CD4-positive, CD25-positive, alpha-beta regulatory T cell (primary cell): ENCODE measurements at regions not wholly inside any gene's neighbourhood (a gene's known extent, or its start where the extent isn't known, plus 50 kb on each side); places are given as distances from the start of the nearest gene placed in this dataset.

Experiments used
- ATAC-seq, 2 donors: fragments of 150-1000 bp; cut with Tn5 transposase; one replicate each; pipeline ENCODE4 v1.10.0; 2021; ENCODE audit warnings: low read depth in 2 of 2, moderate number of reproducible peaks in 2 of 2, moderate library complexity in 1 of 2
- DNase-seq, 3 donors: peaks; one replicate each; pipeline versions ENCODE4 v3.0.0 to v3.0.0-alpha.2; 2012 to 2022; ENCODE audit warnings: mixed read lengths in 1 of 3
- H3K27ac ChIP-seq: one replicate; pipeline ENCODE4 v1.7.0; 2013; ENCODE audit warnings: mild to moderate bottlenecking, low read length; ENCODE audit not compliant: insufficient read depth, poor library complexity, severe bottlenecking
- H3K27me3 ChIP-seq: one replicate; pipeline ENCODE4 v1.7.0; 2013; ENCODE audit warnings: low read length; ENCODE audit not compliant: control insufficient read depth, insufficient read depth
- H3K36me3 ChIP-seq: one replicate; pipeline ENCODE4 v1.7.0; 2013; ENCODE audit warnings: mild to moderate bottlenecking, low read length, moderate library complexity; ENCODE audit not compliant: control insufficient read depth, insufficient read depth
- H3K4me1 ChIP-seq: 2 replicates; pipeline ENCODE4 v1.7.0; 2013; ENCODE audit warnings: mild to moderate bottlenecking, low read length; ENCODE audit not compliant: insufficient read depth, control insufficient read depth, poor library complexity, severe bottlenecking
- H3K4me3 ChIP-seq: one replicate; pipeline ENCODE4 v1.7.0; 2013; ENCODE audit warnings: low read depth, mild to moderate bottlenecking, low read length, moderate library complexity
- H3K9me3 ChIP-seq, 2 experiments: 1 replicate in 1 of 2; 2 replicates in 1 of 2; pipeline ENCODE4 v1.7.0; 2013; ENCODE audit warnings: low read length in 2 of 2, mild to moderate bottlenecking in 1 of 2, moderate library complexity in 1 of 2; ENCODE audit not compliant: control insufficient read depth in 2 of 2
- H3K27ac Mint-ChIP-seq, 3 donors: one replicate each; pipeline ENCODE4 v1.8.0; 2020 to 2022; ENCODE audit warnings: mild to moderate bottlenecking in 3 of 3, mixed read lengths in 3 of 3, moderate library complexity in 2 of 3
- H3K27me3 Mint-ChIP-seq: one replicate; pipeline ENCODE4 v1.8.0; 2022; ENCODE audit warnings: mild to moderate bottlenecking, mixed read lengths
- H3K36me3 Mint-ChIP-seq: one replicate; pipeline ENCODE4 v1.8.0; 2020; ENCODE audit warnings: mixed read lengths
- H3K4me1 Mint-ChIP-seq, 4 donors: one replicate each; pipeline ENCODE4 v1.8.0; 2020 to 2022; ENCODE audit warnings: mixed read lengths in 4 of 4, mild to moderate bottlenecking in 1 of 4
- H3K4me3 Mint-ChIP-seq, 4 donors: one replicate each; pipeline ENCODE4 v1.8.0; 2020 to 2022; ENCODE audit warnings: mild to moderate bottlenecking in 4 of 4, mixed read lengths in 4 of 4, moderate library complexity in 3 of 4
- H3K9me3 Mint-ChIP-seq, 7 donors: one replicate each; pipeline ENCODE4 v1.8.0; 2020 to 2022; ENCODE audit warnings: mixed read lengths in 7 of 7, mild to moderate bottlenecking in 3 of 7, moderate library complexity in 2 of 7

GRCh38 chr1:188371295-188371806 is 1542.6 kb downstream of the PLA2G4A start:
- peaks cover 3 to 12% (median 5%) of the 10 kb centered on the region in 7 donors for H3K9me3 Mint-ChIP-seq
- DNase-seq (no peak), ATAC-seq (no peak)
- H3K27ac ChIP-seq, result no peak overlapping the region
- no peaks in the 10 kb centered on the region for H3K4me1 Mint-ChIP-seq
- no peak overlapping the region for H3K4me3 ChIP-seq
- H3K4me3 Mint-ChIP-seq, result no peak overlapping the region
- no peaks in the 10 kb centered on the region for H3K27me3 Mint-ChIP-seq
- no peak overlapping the region for H3K27ac Mint-ChIP-seq
- H3K4me1 ChIP-seq, result no peaks in the 10 kb centered on the region
- no peaks in the 10 kb centered on the region for H3K9me3 ChIP-seq
- H3K27me3 ChIP-seq, result no peaks in the 10 kb centered on the region
- H3K36me3 Mint-ChIP-seq, result no peaks in the 10 kb centered on the region
- H3K36me3 ChIP-seq, result no peaks in the 10 kb centered on the region

GRCh38 chr1:188372821-188373220 is 1544.1 kb downstream of the PLA2G4A start:
- DNase-seq (no peak), ATAC-seq (no peak)
- H3K36me3 ChIP-seq, result no peaks in the 10 kb centered on the region
- no peaks in the 10 kb centered on the region for H3K4me1 Mint-ChIP-seq
- no peaks in the 10 kb centered on the region for H3K27me3 ChIP-seq
- H3K4me3 ChIP-seq, result no peak overlapping the region
- no peaks in the 10 kb centered on the region for H3K27me3 Mint-ChIP-seq
- no peaks in the 10 kb centered on the region for H3K9me3 ChIP-seq
- H3K27ac Mint-ChIP-seq, result no peak overlapping the region
- H3K4me1 ChIP-seq, result no peaks in the 10 kb centered on the region
- H3K36me3 Mint-ChIP-seq, result no peaks in the 10 kb centered on the region
- no peak overlapping the region for H3K27ac ChIP-seq
- H3K4me3 Mint-ChIP-seq, result no peak overlapping the region
- H3K9me3 Mint-ChIP-seq, result peaks cover 4 to 12% (median 7%) of the 10 kb centered on the region in 7 donors

DNA sequence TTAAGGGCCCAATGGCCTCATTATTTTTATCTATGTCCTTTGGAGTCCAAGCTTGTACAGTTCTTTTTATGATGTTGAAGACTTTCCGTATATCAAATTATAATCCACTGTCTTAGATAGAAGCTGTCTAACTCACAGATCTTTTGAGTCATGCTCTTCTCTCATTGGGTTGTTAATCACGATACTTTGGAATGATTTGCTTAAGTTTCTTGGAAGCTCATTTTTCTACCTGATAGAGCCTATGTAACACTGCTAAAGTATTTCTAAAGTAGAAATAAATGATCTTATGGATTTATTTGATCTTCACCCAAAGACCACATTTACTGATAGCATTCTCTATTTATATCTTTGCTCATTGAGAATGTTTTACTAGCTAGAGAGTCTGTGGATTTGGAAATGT is 1554.1 kb downstream of the PLA2G4A start:
- no peak overlapping the region for H3K4me3 ChIP-seq
- H3K27ac Mint-ChIP-seq, result no peak overlapping the region
- H3K4me1 Mint-ChIP-seq, result no peaks in the 10 kb centered on the region
- no peak overlapping the region for H3K27ac ChIP-seq
- H3K27me3 ChIP-seq, result no peaks in the 10 kb centered on the region
- H3K9me3 ChIP-seq, result no peaks in the 10 kb centered on the region
- H3K27me3 Mint-ChIP-seq, result no peaks in the 10 kb centered on the region
- H3K36me3 Mint-ChIP-seq, result no peaks in the 10 kb centered on the region
- ATAC-seq, result no peak
- H3K9me3 Mint-ChIP-seq, result peaks cover 0 to 27% (median 2%) of the 10 kb centered on the region in 7 donors
- DNase-seq, result no peak
- H3K4me3 Mint-ChIP-seq, result no peak overlapping the region
- no peaks in the 10 kb centered on the region for H3K36me3 ChIP-seq
- H3K4me1 ChIP-seq, result no peaks in the 10 kb centered on the region

GRCh38 chr1:188386161-188386560 is 1557.4 kb downstream of the PLA2G4A start:
- no peaks in the 10 kb centered on the region for H3K9me3 ChIP-seq
- H3K27ac ChIP-seq, result no peak overlapping the region
- H3K4me3 ChIP-seq, result no peak overlapping the region
- Mint-ChIP-seq H3K27me3 (no peaks in the 10 kb centered on the region), H3K4me1 (no peaks in the 10 kb centered on the region), H3K36me3 (no peaks in the 10 kb centered on the region), H3K27ac (no peak overlapping the region), H3K9me3 (peaks cover 1 to 15% (median 5%) of the 10 kb centered on the region in 7 donors), H3K4me3 (no peak overlapping the region)
- no peaks in the 10 kb centered on the region for H3K4me1 ChIP-seq
- H3K27me3 ChIP-seq, result no peaks in the 10 kb centered on the region
- ATAC-seq (no peak), DNase-seq (no peak)
- H3K36me3 ChIP-seq, result no peaks in the 10 kb centered on the region

DNA sequence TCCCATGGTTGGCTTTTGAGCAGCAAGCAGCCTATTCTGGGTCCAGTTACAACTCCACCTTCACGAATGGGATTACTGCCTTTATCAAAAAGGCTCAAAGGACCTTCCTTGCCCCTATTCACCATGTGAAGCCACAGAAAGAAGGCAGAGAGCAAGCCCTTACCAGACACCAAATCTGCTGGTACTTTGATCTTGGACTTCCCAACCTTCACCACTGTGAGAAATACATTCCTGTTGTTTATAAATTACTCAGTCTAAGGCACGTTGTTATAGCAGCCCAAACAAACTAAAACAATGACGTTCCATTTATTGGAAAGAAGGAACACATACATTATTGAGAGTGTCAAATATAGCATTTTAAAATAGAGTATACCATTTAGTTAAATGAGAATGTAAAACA is 1557.9 kb downstream of the PLA2G4A start:
- Mint-ChIP-seq H3K27ac (no peak overlapping the region), H3K4me3 (no peak overlapping the region), H3K4me1 (no peaks in the 10 kb centered on the region), H3K27me3 (no peaks in the 10 kb centered on the region), H3K36me3 (no peaks in the 10 kb centered on the region), H3K9me3 (peaks cover 3 to 17% (median 6%) of the 10 kb centered on the region in 7 donors)
- H3K4me1 ChIP-seq, result no peaks in the 10 kb centered on the region
- no peak overlapping the region for H3K4me3 ChIP-seq
- no peak for ATAC-seq
- DNase-seq, result no peak
- H3K9me3 ChIP-seq, result no peaks in the 10 kb centered on the region
- H3K36me3 ChIP-seq, result no peaks in the 10 kb centered on the region
- no peaks in the 10 kb centered on the region for H3K27me3 ChIP-seq
- H3K27ac ChIP-seq, result no peak overlapping the region

DNA sequence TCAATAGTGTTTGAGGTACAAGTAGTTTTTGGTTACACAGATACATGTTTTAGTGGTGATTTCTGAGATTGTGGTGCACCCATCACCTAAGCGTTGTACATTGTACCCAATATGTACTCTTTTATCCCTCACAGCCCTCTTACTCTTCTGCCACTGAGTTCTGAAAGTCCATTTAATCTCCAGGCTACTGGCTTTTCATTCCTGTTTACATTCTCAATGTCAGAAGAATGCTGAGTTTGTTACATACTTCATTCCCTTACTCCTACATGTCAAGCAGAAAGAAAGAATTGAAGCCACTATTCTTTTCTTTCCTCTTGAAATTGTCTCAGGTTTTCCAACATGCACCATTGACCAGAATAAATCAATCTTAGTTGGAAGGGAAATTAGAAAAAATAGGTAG is 1565.9 kb downstream of the PLA2G4A start:
- H3K9me3 ChIP-seq, result no peaks in the 10 kb centered on the region
- no peaks in the 10 kb centered on the region for H3K36me3 ChIP-seq
- DNase-seq, result no peak
- Mint-ChIP-seq H3K27me3 (no peaks in the 10 kb centered on the region), H3K4me1 (no peaks in the 10 kb centered on the region), H3K9me3 (peaks cover 3 to 23% (median 8%) of the 10 kb centered on the region in 7 donors), H3K36me3 (no peaks in the 10 kb centered on the region), H3K4me3 (no peak overlapping the region), H3K27ac (no peak overlapping the region)
- H3K27ac ChIP-seq, result no peak overlapping the region
- H3K4me1 ChIP-seq, result no peaks in the 10 kb centered on the region
- no peak for ATAC-seq
- H3K27me3 ChIP-seq, result no peaks in the 10 kb centered on the region
- H3K4me3 ChIP-seq, result no peak overlapping the region

GRCh38 chr1:188397521-188397920 is 1568.8 kb downstream of the PLA2G4A start:
- Mint-ChIP-seq H3K27me3 (no peaks in the 10 kb centered on the region), H3K9me3 (peaks cover 2 to 27% (median 6%) of the 10 kb centered on the region in 7 donors), H3K36me3 (no peaks in the 10 kb centered on the region), H3K4me1 (no peaks in the 10 kb centered on the region), H3K4me3 (no peak overlapping the region), H3K27ac (no peak overlapping the region)
- no peak overlapping the region for H3K27ac ChIP-seq
- H3K4me3 ChIP-seq, result no peak overlapping the region
- H3K27me3 ChIP-seq, result no peaks in the 10 kb centered on the region
- H3K4me1 ChIP-seq, result no peaks in the 10 kb centered on the region
- DNase-seq, result no peak
- H3K9me3 ChIP-seq, result no peaks in the 10 kb centered on the region
- H3K36me3 ChIP-seq, result no peaks in the 10 kb centered on the region
- no peak for ATAC-seq

- no peak overlapping the region for H3K27ac ChIP-seq
- Mint-ChIP-seq H3K27ac (no peak overlapping the region), H3K9me3 (peaks cover 0 to 25% (median 6%) of the 10 kb centered on the region in 7 donors), H3K36me3 (no peaks in the 10 kb centered on the region), H3K27me3 (no peaks in the 10 kb centered on the region), H3K4me3 (no peak overlapping the region), H3K4me1 (no peaks in the 10 kb centered on the region)
- no peak for ATAC-seq
- no peak overlapping the region for H3K4me3 ChIP-seq
- H3K27me3 ChIP-seq, result no peaks in the 10 kb centered on the region
- DNase-seq, result no peak
- H3K9me3 ChIP-seq, result no peaks in the 10 kb centered on the region
- H3K4me1 ChIP-seq, result no peaks in the 10 kb centered on the region
- no peaks in the 10 kb centered on the region for H3K36me3 ChIP-seq
Observed at GRCh38 chr1:188402986-188403385, 1574.2 kb downstream of the PLA2G4A start.
